Stomach (tissue), 8 donors: ENCODE measurements at regions not wholly inside any gene's neighbourhood (a gene's known extent, or its start where the extent isn't known, plus 50 kb on each side); places are given as distances from the start of the nearest gene placed in this dataset.

ENCODE experiments used
- DNase-seq, 2 donors: peaks; one replicate each; pipeline versions ENCODE4 v3.0.0 to v3.0.0-alpha.2; 2013 to 2019
- H3K27ac ChIP-seq, 5 donors: fragments of 200-600 bp in 4 of 5; sonication (generic) in 4 of 5; one replicate each; pipeline ENCODE4 v1.5.1; 2013 to 2019; ENCODE audit warnings: mild to moderate bottlenecking in 1 of 5, moderate library complexity in 1 of 5
- H3K27me3 ChIP-seq, 3 donors: fragments of 200-600 bp; sonication (generic); one replicate each; pipeline ENCODE4 v1.5.1; 2017 to 2019; ENCODE audit warnings: mixed run types in 1 of 3
- H3K36me3 ChIP-seq, 4 donors: fragments of 200-600 bp; sonication (generic); 1 replicate in 3 of 4; 2 replicates in 1 of 4; pipeline ENCODE4 v1.5.1; 2016 to 2019
- H3K4me1 ChIP-seq, 4 donors: fragments of 200-600 bp; sonication (generic); one replicate each; pipeline ENCODE4 v1.5.1; 2016 to 2019
- H3K4me3 ChIP-seq, 4 donors: fragments of 200-600 bp; sonication (generic) in 3 of 4; one replicate each; pipeline ENCODE4 v1.5.1; 2016 to 2019; ENCODE audit warnings: mild to moderate bottlenecking in 1 of 4
- H3K9me3 ChIP-seq, 4 donors: fragments of 200-600 bp; sonication (generic); one replicate each; pipeline ENCODE4 v1.5.1; 2016 to 2019
- EP300 ChIP-seq: sonication (generic); formaldehyde crosslinking; IDR thresholded peaks from one replicate; pipeline ENCODE4 v1.6.1; 2017; ENCODE audit warnings: antibody characterized with exemption
- POLR2A ChIP-seq, 4 donors: fragments of 450-650 bp; IDR thresholded peaks; one replicate each; pipeline ENCODE4 v1.6.1; 2016; ENCODE audit warnings: antibody characterized with exemption in 4 of 4, control low read depth in 2 of 4, mild to moderate bottlenecking in 1 of 4, moderate library complexity in 1 of 4
- POLR2AphosphoS5 ChIP-seq, 3 donors: sonication (generic); formaldehyde crosslinking; IDR thresholded peaks; one replicate each; pipeline ENCODE4 v1.6.1; 2016; ENCODE audit warnings: antibody characterized with exemption in 3 of 3
- WGBS, 5 donors: extraction: QIAGEN DNeasy Blood & Tissue Kit in 3 of 5; methylation state at CpG; one replicate each; pipeline versions ENCODE4 v1.1.5 to v1.1.7; 2013 to 2018; 5-methylcytosine and 5-hydroxymethylcytosine counted together
- intact Hi-C: fragments of 100-400 bp; cut with DNase I; formaldehyde crosslinking; loops from one replicate; pipeline ENCODE4 v1.15.1; 2023; ENCODE audit warnings: low total_unique reads
- TF ChIP-seq, protein P1 (sequence below), 7 experiments: fragments of 450-650 bp in 4 of 7; fragments of 200-600 bp in 3 of 7; sonication (generic) in 3 of 7; IDR thresholded peaks; one replicate each; pipeline ENCODE4 v1.5.1; 2016 to 2019; ENCODE audit warnings: antibody characterized with exemption in 7 of 7, control low read depth in 2 of 7, mild to moderate bottlenecking in 1 of 7
- donor health status: healthy with polysubstance abuse.
- donor health status: Bipolar disorder and iron deficiency.
- donor health status: healthy.

DNA sequence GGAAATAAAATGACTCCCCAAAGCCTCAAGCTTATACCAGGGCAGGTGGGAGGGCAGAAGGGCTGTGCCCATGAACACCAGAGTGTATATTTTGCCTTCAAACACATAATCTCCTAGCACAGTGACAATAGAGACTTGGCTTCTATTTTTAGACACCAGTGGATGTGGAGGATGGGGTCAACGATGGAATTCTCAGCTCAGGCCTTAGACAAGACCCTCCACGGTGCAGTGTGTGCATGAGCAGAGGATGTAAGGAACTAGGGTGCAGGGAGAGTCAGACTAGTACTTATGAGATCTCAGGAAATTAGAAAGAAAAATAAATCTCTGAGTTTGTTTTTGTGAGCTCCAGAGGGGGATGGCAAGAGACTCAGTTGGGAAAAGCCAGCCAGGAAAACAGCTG, 113.6 kb upstream of the CADM1 start:
- Histone ChIP-seq H3K4me3 (no peak overlapping the region), H3K27ac (no peak overlapping the region), H3K9me3 (peaks cover 0 to 4% (median 0%) of the 10 kb centered on the region in 4 donors), H3K4me1 (peaks cover 3 to 6% (median 5%) of the 10 kb centered on the region in 4 donors), H3K27me3 (no peaks in the 10 kb centered on the region), H3K36me3 (no peaks in the 10 kb centered on the region)
- intact Hi-C loops, result no loop called here
- no peak for DNase-seq
- 33 to 58% (median 40%) methylated on average over 2 of the region's 2 CpGs for WGBS, 5 donors
- TF ChIP-seq EP300 (no peak), POLR2A (IDR thresholded peaks at IDR 0.05) (no peak), POLR2AphosphoS5 (IDR thresholded peaks at IDR 0.05) (no peak)
- TF ChIP-seq, protein P1, sequence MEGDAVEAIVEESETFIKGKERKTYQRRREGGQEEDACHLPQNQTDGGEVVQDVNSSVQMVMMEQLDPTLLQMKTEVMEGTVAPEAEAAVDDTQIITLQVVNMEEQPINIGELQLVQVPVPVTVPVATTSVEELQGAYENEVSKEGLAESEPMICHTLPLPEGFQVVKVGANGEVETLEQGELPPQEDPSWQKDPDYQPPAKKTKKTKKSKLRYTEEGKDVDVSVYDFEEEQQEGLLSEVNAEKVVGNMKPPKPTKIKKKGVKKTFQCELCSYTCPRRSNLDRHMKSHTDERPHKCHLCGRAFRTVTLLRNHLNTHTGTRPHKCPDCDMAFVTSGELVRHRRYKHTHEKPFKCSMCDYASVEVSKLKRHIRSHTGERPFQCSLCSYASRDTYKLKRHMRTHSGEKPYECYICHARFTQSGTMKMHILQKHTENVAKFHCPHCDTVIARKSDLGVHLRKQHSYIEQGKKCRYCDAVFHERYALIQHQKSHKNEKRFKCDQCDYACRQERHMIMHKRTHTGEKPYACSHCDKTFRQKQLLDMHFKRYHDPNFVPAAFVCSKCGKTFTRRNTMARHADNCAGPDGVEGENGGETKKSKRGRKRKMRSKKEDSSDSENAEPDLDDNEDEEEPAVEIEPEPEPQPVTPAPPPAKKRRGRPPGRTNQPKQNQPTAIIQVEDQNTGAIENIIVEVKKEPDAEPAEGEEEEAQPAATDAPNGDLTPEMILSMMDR (IDR thresholded peaks at IDR 0.05), result no peak

DNA sequence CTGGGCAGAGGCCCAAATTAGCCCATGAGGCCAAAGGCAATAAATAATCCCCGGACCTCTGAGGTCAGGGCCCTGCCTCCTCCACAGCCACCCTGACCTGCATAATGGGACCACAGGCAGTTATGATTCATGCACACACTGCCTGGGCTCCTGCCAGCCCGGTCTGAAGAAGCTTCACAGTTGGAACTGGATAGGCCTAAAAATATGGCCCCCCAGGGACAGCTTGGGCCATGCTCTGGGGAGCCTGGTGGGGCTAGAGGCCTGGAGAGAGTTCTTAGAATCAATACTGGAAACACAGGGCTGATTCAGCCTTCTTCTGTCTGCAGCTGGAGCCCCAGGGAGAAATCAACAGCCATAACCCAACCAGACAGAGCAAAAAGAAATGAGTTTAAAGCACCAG, 112.8 kb upstream of the CADM1 start:
- H3K27ac ChIP-seq, result no peak overlapping the region
- H3K4me3 ChIP-seq, result no peak overlapping the region
- no peak for DNase-seq
- no peaks in the 10 kb centered on the region for H3K4me1 ChIP-seq
- H3K9me3 ChIP-seq, result peaks cover 0 to 4% (median 0%) of the 10 kb centered on the region in 4 donors
- intact Hi-C loops, result no loop called here
- H3K36me3 ChIP-seq, result no peaks in the 10 kb centered on the region
- TF ChIP-seq EP300 (no peak), POLR2A (IDR thresholded peaks at IDR 0.05) (no peak)
- TF ChIP-seq, protein P1 (IDR thresholded peaks at IDR 0.05), result no peak
- no peaks in the 10 kb centered on the region for H3K27me3 ChIP-seq
- WGBS, 5 donors, result 10 to 65% (median 31%) methylated on average over 2 of the region's 2 CpGs

DNA sequence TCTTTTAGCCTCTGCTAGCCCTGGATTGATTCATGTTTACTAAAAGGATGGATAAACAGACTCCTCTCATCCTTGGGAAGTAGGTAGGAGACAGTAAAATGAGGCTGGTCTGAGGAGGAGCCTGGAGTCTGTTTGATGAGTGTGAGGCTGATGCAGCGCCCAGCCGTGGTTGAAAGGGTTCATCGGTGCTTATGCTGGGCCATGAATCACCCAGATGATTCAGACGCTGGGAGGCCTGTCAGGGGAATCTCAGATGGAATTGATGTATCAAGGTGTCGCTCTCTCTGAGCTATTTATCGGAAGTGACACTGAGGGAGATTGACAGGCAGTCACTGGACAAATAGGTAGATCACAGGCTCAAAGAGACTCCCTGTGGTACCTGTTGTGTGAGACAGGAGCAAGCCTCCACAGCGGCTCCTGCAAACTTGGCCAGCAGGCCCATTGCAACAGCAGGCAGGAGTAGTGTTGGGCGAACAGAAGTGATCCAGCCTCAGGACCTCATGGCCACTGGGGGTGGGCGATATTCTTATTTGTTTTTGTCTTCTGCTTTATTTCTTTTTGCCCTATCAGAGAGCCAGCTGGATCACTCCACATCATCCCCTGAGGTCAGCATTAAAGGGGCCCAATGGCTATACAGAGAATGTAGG, 109.9 kb upstream of the CADM1 start:
- Histone ChIP-seq H3K36me3 (no peaks in the 10 kb centered on the region), H3K27me3 (no peaks in the 10 kb centered on the region), H3K27ac (no peak overlapping the region), H3K4me3 (no peak overlapping the region), H3K4me1 (no peaks in the 10 kb centered on the region), H3K9me3 (peaks cover 0 to 4% (median 0%) of the 10 kb centered on the region in 4 donors)
- TF ChIP-seq POLR2A (IDR thresholded peaks at IDR 0.05) (no peak), EP300 (no peak), POLR2AphosphoS5 (IDR thresholded peaks at IDR 0.05) (no peak)
- TF ChIP-seq, protein P1 (IDR thresholded peaks at IDR 0.05), result no peak
- intact Hi-C loops, result no loop called here
- 77 to 79% (median 79%) methylated on average over 9 of the region's 9 CpGs for WGBS, 5 donors
- no peak for DNase-seq

DNA sequence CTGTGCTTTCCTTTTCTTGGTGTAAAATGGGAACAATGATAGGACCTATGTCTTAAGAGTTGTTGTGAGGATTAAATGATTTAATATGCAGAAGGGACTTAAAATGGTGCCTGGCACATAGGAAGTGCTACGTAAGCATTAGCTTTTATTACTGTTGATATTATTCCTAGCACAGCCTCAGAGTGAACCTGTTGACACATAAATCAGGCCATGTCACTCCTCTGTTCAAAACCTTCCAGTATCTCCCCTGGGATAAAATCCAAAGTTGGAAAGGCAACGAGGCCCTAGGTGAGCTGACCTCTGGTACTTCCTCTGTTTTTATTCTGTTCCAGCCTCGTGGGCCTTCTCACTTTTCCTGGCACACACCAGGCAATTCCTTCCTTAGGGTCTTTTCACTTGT, 108.8 kb upstream of the CADM1 start:
- Histone ChIP-seq H3K4me1 (peaks cover 0 to 3% (median 0%) of the 10 kb centered on the region in 4 donors), H3K27me3 (no peaks in the 10 kb centered on the region), H3K36me3 (no peaks in the 10 kb centered on the region), H3K9me3 (no peaks in the 10 kb centered on the region), H3K27ac (no peak overlapping the region), H3K4me3 (no peak overlapping the region)
- WGBS, 5 donors, result 52 to 71% (median 61%) methylated on average over 3 of the region's 3 CpGs
- intact Hi-C loops, result no loop called here
- no peak for TF ChIP-seq POLR2A (IDR thresholded peaks at IDR 0.05)
- TF ChIP-seq POLR2AphosphoS5 (IDR thresholded peaks at IDR 0.05), result no peak
- TF ChIP-seq, protein P1 (IDR thresholded peaks at IDR 0.05), result no peak
- TF ChIP-seq EP300, result no peak
- no peak for DNase-seq
